ENCODE measurements at regions not wholly inside any gene's neighbourhood (a gene's known extent, or its start where the extent isn't known, plus 50 kb on each side); places are given as distances from the start of the nearest gene placed in this dataset.

DNA sequence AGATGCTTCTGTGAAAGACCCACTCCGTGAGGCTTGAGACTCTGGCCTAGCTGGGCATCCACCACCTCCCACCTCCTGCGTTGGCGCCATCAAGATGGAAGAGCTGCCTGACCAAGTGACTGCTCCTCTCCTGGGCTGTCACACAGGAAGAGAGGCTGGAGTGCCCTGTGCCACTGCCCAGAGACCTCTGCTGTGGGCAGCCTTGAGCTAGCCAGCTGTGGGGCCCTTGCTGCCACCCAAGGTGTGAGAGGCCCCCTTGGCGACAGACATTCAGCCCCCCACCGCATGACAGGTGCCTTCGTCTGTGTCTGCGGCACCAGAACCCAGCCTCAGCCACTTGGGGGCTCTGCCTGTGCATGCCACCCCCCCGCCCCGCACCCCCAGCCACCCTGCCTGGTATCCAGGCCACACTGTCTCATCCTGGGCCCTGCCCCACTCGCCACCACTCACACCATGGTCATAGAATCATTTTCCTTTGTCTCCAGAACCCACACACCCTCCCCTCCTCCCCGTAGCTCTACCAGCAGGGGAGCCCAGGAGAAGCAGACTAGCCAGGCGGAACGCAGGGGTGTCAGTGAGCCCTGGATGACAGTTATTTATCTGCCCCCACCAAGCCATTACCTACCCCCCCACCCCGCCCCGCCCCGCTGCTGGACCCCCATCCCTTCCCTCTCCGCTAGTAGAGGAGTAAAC is 120.9 kb upstream of the LHX1 start:
- DNase-seq (ENCODE audit: low spot score) = no peak

DNA sequence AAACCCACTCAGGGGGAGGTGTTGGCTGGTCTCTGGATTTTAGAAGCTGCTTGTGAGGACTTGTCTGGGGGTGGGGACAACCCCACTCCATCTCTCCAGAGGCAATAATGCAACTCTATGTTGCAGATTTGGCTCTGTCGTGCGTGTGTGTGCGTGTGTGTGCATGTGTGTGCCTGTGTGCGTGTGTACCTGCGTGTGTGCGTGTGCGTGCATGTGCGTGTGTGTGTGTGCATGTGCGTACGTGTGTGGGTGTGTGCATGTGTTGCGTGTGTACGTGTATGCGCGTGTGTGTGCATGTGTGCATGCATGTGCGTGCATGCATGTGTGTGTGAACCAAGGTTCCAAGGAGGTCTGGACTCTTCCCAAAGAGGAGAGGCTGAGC is 120.4 kb upstream of the LHX1 start:
- no peak for DNase-seq (ENCODE audit: low spot score)

DNA sequence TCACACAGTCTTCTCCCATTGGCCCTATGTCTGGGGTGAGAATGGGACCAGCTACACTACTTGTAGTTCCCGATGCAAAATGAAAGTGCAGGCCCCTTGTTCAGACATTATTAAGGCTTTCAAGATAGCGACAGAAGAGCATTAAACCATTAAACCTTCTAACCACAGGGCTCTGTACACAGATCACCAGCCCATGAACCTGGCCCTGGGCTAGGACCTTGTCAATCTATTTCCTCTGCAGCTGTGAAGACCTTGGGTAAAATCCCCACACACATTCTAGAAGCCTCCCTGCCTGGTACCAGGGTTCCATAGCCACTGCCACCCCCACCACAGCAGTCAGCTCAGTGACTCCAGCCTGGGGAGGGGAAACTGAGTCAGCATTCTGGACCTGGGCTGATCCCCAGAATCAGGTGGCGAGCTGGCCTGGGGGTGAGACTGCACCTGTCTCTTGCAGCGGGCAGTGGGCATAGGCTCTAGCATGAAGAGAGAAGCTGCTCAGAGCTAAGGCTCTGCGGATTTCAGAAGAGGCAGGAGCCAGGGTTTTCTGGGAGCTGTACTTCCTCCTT is 119.7 kb upstream of the LHX1 start:
- DNase-seq (ENCODE audit: low spot score) = no peak

DNA sequence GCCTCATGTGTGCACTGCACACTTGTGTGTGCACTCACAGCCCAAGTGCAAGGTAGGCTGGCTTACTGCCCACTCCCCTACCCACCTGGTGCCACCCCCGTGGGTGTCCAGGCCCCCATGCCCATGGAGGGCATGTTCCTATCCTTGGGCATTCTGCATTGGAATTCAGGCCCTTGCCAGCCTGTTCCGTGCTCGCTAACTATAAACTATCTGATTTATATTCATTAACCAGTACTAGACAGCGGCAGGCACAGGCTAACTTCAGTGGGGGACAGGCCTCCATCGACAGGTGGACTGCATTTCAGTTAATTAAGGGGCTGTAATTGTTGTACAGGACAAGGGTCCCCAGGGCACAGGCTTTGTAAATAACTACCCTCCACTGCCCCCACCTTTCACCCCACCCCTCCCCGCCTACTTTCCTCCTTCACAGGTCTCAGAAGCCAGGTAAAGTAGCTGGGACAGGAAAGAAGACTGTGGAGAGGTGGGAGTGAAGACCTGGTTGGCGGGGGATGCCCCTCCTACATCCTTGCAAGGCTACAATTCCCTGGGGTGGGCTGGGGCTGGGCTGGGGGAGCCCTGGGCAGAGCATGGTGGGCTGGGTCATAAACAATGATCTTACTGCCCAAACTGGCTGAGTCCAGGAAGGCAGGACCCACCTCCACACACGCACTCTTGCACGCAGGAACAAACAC is 119.0 kb upstream of the LHX1 start:
- no peak for DNase-seq (ENCODE audit: low spot score)

DNA sequence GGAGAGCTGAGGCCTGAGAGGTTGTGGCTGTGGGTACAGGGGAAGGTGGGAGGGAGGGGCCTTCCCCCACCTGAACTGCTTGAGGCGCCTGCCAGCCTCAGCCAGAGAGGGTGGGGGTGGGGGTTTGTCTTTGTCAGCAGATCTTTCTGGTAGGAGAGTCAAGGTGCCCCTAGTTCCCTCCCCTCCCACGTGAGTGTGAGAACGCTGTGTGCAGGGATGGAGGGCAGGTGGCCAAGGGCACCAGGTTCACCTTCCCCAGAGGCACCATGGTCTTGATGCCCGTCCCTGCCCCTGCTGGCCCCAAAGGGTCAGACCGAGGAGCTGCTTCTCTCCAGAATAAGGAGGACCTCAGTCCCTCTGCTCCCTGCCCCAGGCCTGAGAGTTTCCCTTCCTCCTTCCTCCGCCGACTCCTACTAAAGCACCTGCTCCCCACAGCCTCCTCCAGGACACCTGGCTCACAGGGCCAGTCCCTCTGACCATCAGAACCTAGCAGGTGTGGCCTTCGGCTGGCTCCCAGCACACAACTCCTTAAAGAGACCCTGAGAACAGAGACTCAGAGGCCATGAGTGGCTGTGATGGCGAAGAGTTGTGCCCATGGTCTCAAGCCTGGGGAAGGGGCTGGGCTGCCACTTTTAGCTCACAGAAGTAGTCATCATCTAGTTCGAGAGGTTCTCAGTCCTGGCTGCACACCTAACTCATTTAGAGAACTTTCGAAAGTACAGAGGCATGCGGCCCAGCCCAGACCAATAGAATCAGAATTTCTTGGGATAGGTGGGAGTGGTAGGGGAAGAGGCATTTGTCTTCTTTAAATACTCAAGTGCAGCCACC is 113.2 kb upstream of the LHX1 start:
- DNase-seq (ENCODE audit: low spot score) = no peak

DNA sequence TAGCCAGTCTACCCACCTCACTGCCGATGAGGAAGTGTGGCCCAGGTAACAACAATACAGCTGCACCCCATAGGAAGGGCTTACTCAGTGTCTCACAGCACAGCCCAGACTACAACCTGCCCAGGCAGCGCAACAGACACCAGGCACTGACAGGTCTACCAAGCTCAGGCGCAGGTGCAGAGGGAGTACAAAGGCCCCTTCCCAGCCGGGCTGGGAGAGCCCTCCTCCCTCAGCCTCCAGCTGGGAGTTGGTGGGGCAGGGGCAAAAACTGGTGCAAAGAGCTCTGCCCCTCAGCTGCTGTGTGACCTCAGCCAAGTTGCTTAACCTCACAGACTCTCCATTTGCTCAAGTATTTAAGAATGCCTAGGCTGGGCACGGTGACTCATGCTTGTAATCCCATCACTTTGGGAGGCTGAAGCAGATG is 112.6 kb upstream of the LHX1 start:
- DNase-seq (ENCODE audit: low spot score) = no peak

DNA sequence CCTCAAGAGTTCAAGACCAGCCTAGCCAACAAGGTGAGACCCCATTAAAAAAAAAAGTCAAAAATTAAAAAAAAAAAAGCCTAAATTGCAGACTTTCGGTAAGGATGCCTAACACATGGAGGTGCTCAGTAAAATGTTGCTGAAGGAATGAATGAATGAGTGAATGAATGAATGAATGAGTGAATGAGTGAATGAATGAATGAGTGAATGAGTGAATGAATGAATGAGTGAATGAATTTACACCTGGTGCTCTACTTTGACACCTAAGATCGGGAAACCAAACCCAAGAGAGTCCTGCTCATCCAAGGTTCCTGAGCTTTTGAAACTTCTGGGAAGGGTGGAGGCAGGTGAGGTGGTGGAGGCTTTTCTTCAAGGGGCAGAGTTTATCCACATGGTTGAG is 112.2 kb upstream of the LHX1 start:
- no peak for DNase-seq (ENCODE audit: low spot score)

DNA sequence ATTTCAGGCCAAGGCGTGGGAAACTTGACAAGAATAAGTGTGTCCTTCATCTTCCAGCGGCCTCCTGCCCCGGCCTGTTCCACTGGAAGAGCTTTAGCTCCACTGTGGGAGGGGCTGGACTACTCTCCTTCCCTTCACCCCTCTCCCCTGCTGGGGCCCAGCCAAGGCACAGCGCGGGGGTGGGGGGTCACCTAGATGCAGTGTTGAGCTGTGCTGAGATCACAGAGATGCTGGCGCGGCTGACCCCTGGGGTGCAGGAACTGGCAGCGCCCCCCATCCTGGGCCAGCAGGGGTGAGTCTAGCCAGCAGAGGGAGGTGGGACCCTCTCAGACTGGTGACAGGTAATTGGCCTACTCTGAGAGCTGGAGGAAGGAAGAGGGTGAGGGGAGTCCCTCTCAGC is 111.8 kb upstream of the LHX1 start:
- DNase-seq (ENCODE audit: low spot score) = no peak

DNA sequence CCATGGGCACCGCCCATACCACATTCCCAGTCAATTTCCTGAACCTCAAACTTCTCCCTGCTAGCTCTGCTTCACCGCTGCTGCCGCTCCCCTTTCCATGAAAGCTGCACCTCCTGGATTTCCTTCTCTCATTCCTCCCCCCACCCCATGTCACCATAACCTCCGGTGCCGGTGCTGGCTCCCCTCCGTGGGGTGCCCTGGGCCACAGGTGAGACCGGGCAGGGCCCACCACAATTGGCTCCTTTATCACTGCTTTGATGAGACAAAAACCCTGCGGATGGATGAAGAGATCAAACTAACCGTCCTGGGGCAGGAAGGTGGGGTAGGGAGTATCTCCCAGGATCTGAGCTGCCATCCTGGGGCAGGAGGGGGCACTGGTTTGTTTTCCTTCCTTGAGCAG is 111.3 kb upstream of the LHX1 start:
- no peak for DNase-seq (ENCODE audit: low spot score)

DNA sequence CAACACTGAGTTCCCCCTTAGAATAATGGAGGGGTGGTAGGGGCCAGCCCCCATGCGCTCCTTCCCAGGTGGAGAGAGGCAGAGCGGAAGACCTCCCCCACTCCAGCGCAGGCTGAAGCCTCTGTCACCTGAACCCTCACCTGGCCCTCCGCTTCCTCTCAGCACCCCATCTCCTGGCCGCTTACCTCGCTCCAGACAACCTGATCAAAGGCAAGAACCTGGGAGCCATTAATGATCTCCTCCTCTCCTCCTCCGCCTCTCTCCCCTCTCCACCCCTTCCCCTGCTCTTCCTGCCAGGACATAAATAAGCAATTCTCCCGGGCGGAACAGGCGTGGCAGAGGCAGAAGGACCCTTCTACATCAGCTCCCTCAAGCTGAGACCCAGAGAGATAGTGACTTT is 110.2 kb upstream of the LHX1 start:
- no peak for DNase-seq (ENCODE audit: low spot score)

DNA sequence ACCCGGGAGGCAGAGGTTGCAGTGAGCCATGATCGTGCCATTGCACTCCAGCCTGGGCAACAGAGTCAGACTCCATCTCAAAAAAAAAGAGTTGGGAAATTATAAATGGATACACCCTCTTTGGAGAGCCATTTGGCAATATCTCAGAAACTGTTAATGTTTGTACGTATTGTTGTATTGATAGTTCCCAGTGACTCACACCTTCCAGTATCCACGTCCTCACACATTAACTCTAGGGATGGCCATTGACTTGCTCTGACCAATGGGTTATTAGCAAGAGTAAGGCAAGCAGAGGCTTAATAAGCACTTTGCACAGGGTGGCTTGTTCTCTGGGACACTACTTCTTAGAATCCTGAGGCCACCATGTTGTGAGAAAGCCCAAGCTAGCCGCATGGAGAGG is 107.6 kb upstream of the LHX1 start:
- DNase-seq (ENCODE audit: low spot score) = no peak

DNA sequence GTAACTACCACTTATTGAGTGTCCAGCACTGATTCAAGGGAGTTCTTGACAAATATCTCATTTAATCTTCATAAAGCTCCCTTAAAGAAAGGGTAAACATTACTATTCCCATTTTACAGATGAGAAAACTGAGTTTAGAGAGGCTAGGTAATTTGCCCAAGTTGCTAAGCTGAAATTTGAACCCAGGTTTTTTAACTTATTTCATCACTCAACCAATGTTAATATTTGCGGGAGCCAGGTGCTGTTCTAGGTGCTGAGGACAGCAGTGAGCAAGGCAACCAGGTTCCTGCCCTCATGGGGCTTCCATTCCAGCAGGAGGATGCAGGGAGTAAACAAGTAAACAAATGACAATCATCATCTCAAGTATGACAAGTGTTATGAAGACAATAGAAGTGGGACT is 104.0 kb upstream of the LHX1 start:
- no peak for DNase-seq (ENCODE audit: low spot score)

DNA sequence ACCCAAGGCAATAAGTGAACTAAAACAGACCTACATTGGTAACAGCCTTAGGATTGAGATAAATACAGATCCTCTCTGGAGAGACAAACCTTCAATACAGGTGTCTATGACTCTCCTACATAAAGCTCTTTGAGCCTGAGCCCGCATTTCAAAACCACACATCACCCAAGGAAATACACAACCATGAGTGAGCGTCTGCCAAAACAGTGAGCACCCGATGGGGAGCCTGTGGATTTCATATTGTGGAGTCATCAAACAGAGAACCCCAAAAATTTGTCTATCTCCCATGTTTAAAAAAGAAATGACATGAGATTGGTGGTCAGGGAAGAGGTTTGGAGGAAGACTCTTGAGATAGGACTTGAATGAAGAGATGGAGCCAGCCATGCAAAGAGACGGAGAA is 102.2 kb upstream of the LHX1 start:
- DNase-seq (ENCODE audit: low spot score) = no peak

DNA sequence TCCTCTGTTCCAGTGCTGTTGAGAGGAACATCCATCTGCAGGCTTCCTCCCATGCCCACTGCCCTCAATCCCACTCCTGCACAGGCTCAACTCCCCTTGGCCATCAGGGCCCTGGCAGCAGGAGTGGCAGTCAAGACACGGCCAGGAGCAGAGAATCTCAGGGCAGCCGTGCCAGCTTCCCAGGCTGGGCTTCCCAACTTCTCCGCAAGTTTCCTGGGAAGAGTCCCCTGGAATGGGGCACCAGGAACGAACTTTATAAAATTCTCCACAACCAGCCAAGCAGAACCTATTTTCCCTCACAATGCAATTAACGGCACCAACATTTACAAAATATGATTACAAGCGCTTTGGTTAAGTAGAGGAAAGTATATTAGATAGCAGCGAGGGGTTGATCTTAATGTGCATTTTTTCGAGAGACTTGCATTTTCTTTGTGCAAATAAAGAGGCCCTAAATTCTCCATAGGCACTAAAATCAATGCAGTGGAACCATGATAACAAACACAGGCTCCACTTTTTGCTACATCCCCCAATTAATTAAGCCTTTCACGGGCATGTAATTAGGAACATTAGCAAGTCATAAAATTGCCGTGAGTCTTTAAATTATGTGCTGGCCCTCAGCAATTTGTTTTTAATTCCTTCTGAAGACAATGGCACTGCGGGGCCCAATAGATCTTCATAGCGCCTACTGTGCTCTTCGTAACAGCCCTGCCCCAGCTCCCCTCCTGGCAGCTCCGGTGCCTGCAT is 99.9 kb upstream of the LHX1 start:
- no peak for DNase-seq (ENCODE audit: low spot score)

DNA sequence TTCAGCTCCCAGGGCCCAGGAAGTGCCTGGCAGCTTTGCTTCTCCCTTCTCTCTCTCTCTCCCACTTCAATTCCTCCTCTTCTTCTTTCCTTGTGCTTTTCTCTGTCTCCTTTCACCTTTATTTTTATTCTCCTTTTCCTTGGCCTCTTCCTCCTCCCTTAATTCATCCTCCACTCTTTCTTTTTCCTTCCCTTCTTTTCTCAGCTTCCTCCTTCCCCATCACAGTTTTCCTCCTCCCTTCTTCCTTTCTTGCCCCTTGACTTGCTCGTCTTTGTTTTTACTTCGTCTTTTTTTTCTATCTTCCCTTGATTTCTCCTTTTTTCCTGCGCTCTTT is 99.4 kb upstream of the LHX1 start:
- no peak for DNase-seq (ENCODE audit: low spot score)

DNA sequence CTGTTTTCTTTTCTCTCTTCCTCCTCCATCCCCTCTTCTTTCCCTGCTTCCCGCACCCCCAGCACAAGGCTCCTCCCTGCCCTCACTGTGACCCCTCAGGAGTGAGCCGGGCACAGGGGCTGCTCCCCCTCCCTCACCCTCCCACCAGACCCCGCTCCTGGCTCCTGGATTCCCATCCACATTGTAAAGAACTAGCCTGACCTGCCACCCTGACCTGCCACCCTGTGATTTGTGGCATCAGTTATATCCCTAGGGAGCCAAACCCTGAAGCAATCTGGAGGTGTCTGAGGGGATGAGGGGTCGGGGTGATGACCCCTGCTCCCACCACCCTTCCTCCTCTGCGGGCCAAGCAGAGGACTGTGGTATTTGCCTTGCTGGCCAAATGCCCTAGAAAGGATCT is 98.0 kb upstream of the LHX1 start:
- DNase-seq (ENCODE audit: low spot score) = no peak

DNA sequence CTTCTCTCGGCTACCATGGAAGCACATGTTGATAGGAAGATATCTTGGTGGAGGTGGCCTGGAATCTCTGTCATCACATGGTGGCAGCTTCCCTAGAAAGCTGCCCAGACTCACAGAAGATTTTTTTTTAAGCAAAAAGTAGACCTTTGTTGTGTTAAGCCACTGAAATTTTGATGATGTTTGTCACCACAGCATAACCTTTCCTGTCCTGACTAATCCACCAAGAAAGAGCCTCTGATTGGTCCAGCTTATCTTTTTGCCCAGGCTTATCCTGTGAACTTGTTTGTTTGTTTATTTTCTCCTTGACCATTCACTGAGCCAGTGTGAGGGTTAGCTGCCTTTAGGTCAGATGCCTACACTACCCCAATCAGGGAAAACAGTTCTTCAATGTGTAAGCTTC is 96.5 kb upstream of the LHX1 start:
- DNase-seq (ENCODE audit: low spot score) = no peak

DNA sequence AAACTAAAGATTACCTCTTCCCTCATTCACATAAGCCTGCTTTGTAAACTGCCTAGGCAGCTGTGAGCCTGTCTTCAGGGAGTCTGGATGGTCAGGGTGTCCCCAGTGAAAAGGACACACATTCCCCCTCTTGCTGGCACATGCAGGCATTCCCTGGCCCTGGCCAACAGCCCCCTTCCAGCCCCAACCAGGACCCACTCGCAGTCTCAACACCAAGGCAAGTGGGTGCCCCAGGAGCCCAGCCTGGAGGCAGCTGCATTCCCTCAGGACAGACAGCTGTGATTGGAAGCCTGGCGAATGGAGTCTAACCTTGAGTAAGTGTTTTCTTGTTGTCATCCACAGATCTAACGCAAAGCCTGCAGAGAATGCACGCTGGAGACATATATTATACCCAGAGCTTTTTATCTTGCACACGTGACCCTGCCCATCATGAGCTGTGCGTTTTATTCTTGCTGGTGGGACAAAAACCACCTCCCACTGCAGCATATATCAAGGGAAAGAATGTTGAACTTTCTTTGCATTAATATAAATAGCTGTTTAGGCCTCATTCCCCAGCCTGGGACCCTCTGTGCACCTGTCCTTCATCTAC is 95.0 kb upstream of the LHX1 start:
- no peak for DNase-seq (ENCODE audit: low spot score)

DNA sequence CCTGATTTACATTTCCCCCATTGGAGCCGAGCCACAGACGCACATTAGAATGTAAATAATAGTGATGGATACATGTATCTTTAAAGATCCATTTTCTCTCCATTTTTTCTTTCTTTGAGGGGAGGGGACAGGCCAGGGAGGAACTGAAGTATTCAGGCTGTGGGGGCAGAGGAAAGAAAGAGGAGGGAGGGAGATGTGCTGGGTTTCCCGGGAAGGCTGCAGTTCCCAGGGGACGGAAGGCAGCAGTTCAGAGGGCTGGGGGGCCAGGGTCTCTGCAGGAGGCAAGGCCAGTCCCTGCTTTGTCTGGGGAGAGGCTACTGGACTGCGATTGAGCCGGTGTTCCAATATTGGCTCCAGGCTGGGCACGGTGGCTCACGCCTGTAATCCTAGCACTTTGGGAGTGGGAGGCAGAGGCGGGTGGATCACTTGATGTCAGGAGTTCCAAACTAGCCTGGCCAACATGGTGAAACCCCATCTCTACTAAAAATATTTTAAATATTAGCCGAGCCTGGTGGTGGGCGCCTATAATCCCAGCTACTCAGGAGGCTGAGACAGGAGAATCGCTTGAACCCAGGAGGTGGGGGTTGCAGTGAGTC is 94.2 kb upstream of the LHX1 start:
- no peak for DNase-seq (ENCODE audit: low spot score)

DNA sequence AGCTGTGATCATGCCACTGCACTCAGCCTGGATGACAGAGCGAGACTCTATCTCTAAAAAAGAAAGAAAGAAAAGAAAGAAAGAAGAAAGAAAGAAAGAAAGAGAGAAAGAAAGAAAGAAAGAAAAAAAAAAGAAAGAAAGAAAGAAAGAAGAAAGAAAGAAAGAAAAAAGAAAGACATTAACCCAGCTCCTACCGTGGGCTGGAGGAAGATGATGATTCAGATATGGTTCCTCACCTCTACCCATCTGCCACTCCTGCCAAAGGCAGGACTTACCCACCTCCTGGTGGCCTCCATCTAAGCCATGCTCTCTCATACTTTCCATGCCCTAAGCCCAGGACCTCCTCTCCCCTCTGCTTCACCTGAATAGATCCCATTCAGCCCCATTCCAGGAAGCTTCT is 93.3 kb upstream of the LHX1 start:
- no peak for DNase-seq (ENCODE audit: low spot score)

DNA sequence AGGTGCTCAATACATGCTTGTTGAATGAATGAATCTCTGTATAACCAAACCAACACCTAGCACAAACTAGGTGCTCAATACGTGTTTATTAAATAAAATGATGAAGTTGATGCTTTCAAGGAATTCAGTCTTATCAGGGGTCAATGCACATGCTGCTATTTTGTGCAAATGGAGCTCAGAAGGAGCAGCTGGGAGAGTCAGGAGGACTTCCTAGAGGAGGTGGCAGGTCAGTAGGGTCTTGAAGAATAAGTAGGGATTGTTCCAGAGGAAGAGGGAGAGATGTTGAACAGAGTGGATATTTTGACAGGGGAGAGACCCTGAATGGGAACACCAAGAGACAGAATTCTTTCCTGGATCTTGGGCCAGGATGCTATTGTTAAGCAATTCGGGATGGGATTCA is 92.7 kb upstream of the LHX1 start:
- no peak for DNase-seq (ENCODE audit: low spot score)

DNA sequence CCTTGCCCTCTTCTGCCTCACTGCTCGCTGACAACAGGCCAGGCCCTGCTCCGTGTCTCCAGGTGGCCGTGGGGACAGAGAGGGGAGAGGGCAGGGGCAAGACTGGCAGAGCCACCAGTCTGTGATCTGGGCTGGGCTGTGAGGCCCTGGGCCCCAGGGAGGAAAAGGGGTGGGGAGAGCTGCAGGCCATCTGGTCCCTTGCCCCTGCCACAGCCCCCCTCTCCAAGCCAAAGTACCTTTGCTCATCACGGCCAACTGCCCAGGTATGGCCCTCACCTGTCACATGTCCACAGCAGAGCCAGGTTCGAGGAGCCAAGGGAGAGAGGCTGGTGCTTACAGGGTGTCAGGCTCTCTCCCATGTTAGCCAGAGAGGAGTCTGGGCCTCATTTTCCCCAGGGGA is 91.4 kb upstream of the LHX1 start:
- DNase-seq (ENCODE audit: low spot score) = no peak
